ENCODE measurements at regions not wholly inside any gene's neighbourhood (a gene's known extent, or its start where the extent isn't known, plus 50 kb on each side); places are given as distances from the start of the nearest gene placed in this dataset.

DNA sequence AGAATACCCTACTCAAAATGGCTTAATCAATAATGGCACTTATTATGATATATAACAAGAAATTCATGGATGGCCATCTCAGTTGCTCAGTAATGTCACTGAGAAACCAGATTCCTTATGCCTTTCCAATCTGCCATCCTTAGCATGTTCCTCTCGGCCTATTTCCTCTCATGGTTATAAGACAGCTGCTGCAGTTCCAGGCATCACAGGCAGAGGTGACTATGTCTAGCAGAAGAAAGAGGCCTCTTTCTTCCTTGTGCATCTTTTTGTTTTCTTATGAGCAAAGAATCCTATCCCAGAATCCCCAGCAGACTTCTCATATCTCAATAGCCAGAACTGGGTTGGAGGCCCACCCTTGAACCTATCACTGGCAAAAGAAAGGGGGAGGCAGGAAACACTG, 310.6 kb upstream of the SPRED2 start:
- ChIA-PET CTCF (no interaction called here), POLR2A (no interaction called here)
- H3K4me1 ChIP-seq (ENCODE audit: control insufficient read depth in 1 of 2, insufficient read depth in 2 of 2, low read depth in 1 of 2, low read length in 1 of 2): peaks cover 0 to 10% of the 10 kb centered on the region in 2 experiments; a peak in 2 of 4 replicates
- no peak for TF ChIP-seq TEAD4 (IDR thresholded peaks at IDR 0.05; ENCODE audit: borderline replicate concordance, insufficient read depth)
- no peak for DNase-seq
- H3K4me2 ChIP-seq: no peak overlapping the region
- H3K36me3 ChIP-seq (replicated peaks in 1 of 2; ENCODE audit: control insufficient read depth in 1 of 2, insufficient read depth in 2 of 2, low read length in 1 of 2): no peaks in the 10 kb centered on the region
- 36% methylated on average over 1 of the region's 1 CpG for WGBS (ENCODE audit: low lambda C conversion rate)
- H3K27me3 ChIP-seq (ENCODE audit: insufficient read depth): no peaks in the 10 kb centered on the region
- no peak overlapping the region for H3K4me3 ChIP-seq (ENCODE audit: low read depth in 2 of 2, low read length in 1 of 2)
- H3K27ac ChIP-seq (ENCODE audit: low read depth in 2 of 2, low read length in 1 of 2): no peak overlapping the region
- H3K9me2 ChIP-seq: no peaks in the 10 kb centered on the region
- H3K9me3 ChIP-seq: no peaks in the 10 kb centered on the region
- H4K20me1 ChIP-seq (ENCODE audit: insufficient read depth): no peaks in the 10 kb centered on the region
- no peaks in the 10 kb centered on the region for H3F3A ChIP-seq (replicated peaks; ENCODE audit: insufficient read depth)
- H3K9ac ChIP-seq: no peak overlapping the region
- no peak overlapping the region for H2AFZ ChIP-seq (ENCODE audit: low read depth)
- H3K79me2 ChIP-seq (ENCODE audit: insufficient read depth): no peaks in the 10 kb centered on the region

DNA sequence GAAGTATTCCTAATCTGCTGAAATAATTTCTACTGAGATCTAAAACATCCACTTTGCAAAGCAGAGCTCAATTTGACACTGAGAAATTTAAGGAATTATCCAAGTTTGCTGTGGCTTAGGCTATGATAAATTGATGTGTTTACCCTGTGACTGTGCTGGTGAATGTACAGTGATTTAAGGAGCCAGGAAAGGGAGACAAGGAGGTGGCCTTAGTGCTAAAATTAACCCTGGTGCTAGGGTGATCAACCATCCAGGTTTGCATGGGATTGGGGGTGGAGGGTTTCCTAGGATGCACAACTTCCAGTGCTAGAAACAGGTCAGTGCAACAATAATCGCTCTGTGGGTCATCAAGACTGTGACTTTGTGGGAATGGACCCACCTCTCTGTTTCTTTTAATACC, 307.5 kb upstream of the SPRED2 start:
- Histone ChIP-seq H3K27ac (ENCODE audit: low read depth in 2 of 2, low read length in 1 of 2) (no peak overlapping the region), H3F3A (replicated peaks; ENCODE audit: insufficient read depth) (no peaks in the 10 kb centered on the region), H3K36me3 (replicated peaks in 1 of 2; ENCODE audit: control insufficient read depth in 1 of 2, insufficient read depth in 2 of 2, low read length in 1 of 2) (no peaks in the 10 kb centered on the region), H2AFZ (ENCODE audit: low read depth) (no peak overlapping the region), H3K9me3 (no peaks in the 10 kb centered on the region), H3K9me2 (no peaks in the 10 kb centered on the region), H3K4me3 (ENCODE audit: low read depth in 2 of 2, low read length in 1 of 2) (no peak overlapping the region), H3K4me2 (no peak overlapping the region), H3K4me1 (ENCODE audit: control insufficient read depth in 1 of 2, insufficient read depth in 2 of 2, low read depth in 1 of 2, low read length in 1 of 2) (no peaks in the 10 kb centered on the region; a peak in 1 of 4 replicates), H3K79me2 (ENCODE audit: insufficient read depth) (no peaks in the 10 kb centered on the region), H4K20me1 (ENCODE audit: insufficient read depth) (no peaks in the 10 kb centered on the region), H3K27me3 (ENCODE audit: insufficient read depth) (no peaks in the 10 kb centered on the region), H3K9ac (no peak overlapping the region)
- DNase-seq: no peak
- ChIA-PET POLR2A (no interaction called here), CTCF (no interaction called here)
- TF ChIP-seq MEF2A (IDR thresholded peaks at IDR 0.05; ENCODE audit: borderline replicate concordance, low read depth): no peak
- WGBS (ENCODE audit: low lambda C conversion rate): 9% methylated on average over 1 of the region's 1 CpG

DNA sequence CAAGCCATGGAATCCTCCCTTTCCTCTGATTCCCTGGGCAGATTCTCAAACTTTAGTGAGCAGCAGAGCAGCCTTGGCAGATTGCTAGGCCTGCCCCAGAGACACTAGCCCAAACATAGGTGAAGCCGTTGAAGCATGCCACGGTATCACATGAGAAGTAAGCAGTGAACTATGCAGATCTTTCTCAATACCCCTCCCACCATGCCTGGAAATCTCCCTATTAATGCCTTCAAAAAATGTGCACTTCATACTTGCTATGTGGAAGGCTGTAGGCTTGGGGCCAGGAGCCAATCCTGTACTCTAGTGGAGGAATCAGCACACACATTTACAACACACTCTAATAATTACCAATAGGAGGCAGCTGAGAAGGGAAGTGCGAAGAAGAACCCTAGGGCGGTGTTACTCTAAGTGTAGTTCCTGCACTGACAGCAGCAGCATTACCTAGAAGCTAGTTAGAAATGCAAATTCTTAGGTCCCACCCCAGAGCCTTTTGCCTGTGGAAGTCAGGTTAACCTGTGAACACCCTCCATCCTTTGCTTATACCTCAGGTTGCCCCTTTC, 305.1 kb upstream of the SPRED2 start:
- Histone ChIP-seq H3K9me3 (no peaks in the 10 kb centered on the region), H3K4me1 (ENCODE audit: control insufficient read depth in 1 of 2, insufficient read depth in 2 of 2, low read depth in 1 of 2, low read length in 1 of 2) (no peaks in the 10 kb centered on the region; a peak in 1 of 4 replicates), H4K20me1 (ENCODE audit: insufficient read depth) (no peaks in the 10 kb centered on the region), H3K27me3 (ENCODE audit: insufficient read depth) (no peaks in the 10 kb centered on the region), H2AFZ (ENCODE audit: low read depth) (no peak overlapping the region), H3F3A (replicated peaks; ENCODE audit: insufficient read depth) (no peaks in the 10 kb centered on the region), H3K9ac (no peak overlapping the region), H3K36me3 (replicated peaks in 1 of 2; ENCODE audit: control insufficient read depth in 1 of 2, insufficient read depth in 2 of 2, low read length in 1 of 2) (no peaks in the 10 kb centered on the region), H3K9me2 (no peaks in the 10 kb centered on the region), H3K4me3 (ENCODE audit: low read depth in 2 of 2, low read length in 1 of 2) (no peak overlapping the region), H3K4me2 (no peak overlapping the region), H3K27ac (ENCODE audit: low read depth in 2 of 2, low read length in 1 of 2) (no peak overlapping the region), H3K79me2 (ENCODE audit: insufficient read depth) (no peaks in the 10 kb centered on the region)
- TF ChIP-seq NRF1 (IDR thresholded peaks at IDR 0.05; ENCODE audit: low read depth, low read length) (no peak), RAD21 (IDR thresholded peaks at IDR 0.05; ENCODE audit: low read length) (no peak), JUND (IDR thresholded peaks at IDR 0.05) (no peak), YY1 (IDR thresholded peaks at IDR 0.05; ENCODE audit: low read depth) (no peak), ELF1 (IDR thresholded peaks at IDR 0.05) (no peak), MXI1 (IDR thresholded peaks at IDR 0.05; ENCODE audit: low read depth, low read length) (no peak), POLR2AphosphoS5 (IDR thresholded peaks at IDR 0.05; ENCODE audit: low read depth, low read length) (no peak), RXRA (IDR thresholded peaks at IDR 0.05; ENCODE audit: borderline replicate concordance, low read depth) (no peak), EP300 (IDR thresholded peaks at IDR 0.05; ENCODE audit: borderline replicate concordance in 1 of 2, low read depth in 1 of 2, low read length in 1 of 2) (no peak)
- TF ChIP-seq, protein P1, sequence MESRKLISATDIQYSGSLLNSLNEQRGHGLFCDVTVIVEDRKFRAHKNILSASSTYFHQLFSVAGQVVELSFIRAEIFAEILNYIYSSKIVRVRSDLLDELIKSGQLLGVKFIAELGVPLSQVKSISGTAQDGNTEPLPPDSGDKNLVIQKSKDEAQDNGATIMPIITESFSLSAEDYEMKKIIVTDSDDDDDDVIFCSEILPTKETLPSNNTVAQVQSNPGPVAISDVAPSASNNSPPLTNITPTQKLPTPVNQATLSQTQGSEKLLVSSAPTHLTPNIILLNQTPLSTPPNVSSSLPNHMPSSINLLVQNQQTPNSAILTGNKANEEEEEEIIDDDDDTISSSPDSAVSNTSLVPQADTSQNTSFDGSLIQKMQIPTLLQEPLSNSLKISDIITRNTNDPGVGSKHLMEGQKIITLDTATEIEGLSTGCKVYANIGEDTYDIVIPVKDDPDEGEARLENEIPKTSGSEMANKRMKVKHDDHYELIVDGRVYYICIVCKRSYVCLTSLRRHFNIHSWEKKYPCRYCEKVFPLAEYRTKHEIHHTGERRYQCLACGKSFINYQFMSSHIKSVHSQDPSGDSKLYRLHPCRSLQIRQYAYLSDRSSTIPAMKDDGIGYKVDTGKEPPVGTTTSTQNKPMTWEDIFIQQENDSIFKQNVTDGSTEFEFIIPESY (IDR thresholded peaks at IDR 0.05; ENCODE audit: borderline replicate concordance, low read depth): no peak
- TF ChIP-seq, protein P2, sequence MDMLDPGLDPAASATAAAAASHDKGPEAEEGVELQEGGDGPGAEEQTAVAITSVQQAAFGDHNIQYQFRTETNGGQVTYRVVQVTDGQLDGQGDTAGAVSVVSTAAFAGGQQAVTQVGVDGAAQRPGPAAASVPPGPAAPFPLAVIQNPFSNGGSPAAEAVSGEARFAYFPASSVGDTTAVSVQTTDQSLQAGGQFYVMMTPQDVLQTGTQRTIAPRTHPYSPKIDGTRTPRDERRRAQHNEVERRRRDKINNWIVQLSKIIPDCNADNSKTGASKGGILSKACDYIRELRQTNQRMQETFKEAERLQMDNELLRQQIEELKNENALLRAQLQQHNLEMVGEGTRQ (IDR thresholded peaks at IDR 0.05; ENCODE audit: borderline replicate concordance, low read depth, low read length): no peak
- TF ChIP-seq, protein P3, sequence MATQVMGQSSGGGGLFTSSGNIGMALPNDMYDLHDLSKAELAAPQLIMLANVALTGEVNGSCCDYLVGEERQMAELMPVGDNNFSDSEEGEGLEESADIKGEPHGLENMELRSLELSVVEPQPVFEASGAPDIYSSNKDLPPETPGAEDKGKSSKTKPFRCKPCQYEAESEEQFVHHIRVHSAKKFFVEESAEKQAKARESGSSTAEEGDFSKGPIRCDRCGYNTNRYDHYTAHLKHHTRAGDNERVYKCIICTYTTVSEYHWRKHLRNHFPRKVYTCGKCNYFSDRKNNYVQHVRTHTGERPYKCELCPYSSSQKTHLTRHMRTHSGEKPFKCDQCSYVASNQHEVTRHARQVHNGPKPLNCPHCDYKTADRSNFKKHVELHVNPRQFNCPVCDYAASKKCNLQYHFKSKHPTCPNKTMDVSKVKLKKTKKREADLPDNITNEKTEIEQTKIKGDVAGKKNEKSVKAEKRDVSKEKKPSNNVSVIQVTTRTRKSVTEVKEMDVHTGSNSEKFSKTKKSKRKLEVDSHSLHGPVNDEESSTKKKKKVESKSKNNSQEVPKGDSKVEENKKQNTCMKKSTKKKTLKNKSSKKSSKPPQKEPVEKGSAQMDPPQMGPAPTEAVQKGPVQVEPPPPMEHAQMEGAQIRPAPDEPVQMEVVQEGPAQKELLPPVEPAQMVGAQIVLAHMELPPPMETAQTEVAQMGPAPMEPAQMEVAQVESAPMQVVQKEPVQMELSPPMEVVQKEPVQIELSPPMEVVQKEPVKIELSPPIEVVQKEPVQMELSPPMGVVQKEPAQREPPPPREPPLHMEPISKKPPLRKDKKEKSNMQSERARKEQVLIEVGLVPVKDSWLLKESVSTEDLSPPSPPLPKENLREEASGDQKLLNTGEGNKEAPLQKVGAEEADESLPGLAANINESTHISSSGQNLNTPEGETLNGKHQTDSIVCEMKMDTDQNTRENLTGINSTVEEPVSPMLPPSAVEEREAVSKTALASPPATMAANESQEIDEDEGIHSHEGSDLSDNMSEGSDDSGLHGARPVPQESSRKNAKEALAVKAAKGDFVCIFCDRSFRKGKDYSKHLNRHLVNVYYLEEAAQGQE (IDR thresholded peaks at IDR 0.05; ENCODE audit: low read depth, low read length): no peak
- DNase-seq: no peak
- WGBS (ENCODE audit: low lambda C conversion rate): 55% methylated on average over 4 of the region's 4 CpGs
- ChIA-PET CTCF (no interaction called here), POLR2A (no interaction called here)
